ENCODE measurements at regions not wholly inside any gene's neighbourhood (a gene's known extent, or its start where the extent isn't known, plus 50 kb on each side); places are given as distances from the start of the nearest gene placed in this dataset.
A peak's percentile ranks its signal among the peaks of the same experiment; 100 is the strongest.

GRCh38 chr16:47873434-47873833 lies 282.4 kb downstream of the ABCC12 start:
- intact Hi-C loops (cut with micrococcal nuclease; ENCODE audit: unreplicated experiment) = no loop called here
- Mint-ChIP-seq H3K36me3 (ENCODE audit: insufficient read depth, unreplicated experiment) (no peaks in the 10 kb centered on the region), H3K27me3 (ENCODE audit: insufficient read depth, unreplicated experiment) (no peaks in the 10 kb centered on the region), H3K4me1 (ENCODE audit: low read depth, unreplicated experiment) (no peaks in the 10 kb centered on the region), H3K9me3 (ENCODE audit: unreplicated experiment) (peaks cover 10% of the 10 kb centered on the region), H3K27ac (ENCODE audit: unreplicated experiment) (peak overlapping the region; percentile 75), H3K4me3 (ENCODE audit: unreplicated experiment) (no peak overlapping the region)
- no TSS peak for BruUV-seq (replicated peaks)
- TF ChIP-seq, protein P1, sequence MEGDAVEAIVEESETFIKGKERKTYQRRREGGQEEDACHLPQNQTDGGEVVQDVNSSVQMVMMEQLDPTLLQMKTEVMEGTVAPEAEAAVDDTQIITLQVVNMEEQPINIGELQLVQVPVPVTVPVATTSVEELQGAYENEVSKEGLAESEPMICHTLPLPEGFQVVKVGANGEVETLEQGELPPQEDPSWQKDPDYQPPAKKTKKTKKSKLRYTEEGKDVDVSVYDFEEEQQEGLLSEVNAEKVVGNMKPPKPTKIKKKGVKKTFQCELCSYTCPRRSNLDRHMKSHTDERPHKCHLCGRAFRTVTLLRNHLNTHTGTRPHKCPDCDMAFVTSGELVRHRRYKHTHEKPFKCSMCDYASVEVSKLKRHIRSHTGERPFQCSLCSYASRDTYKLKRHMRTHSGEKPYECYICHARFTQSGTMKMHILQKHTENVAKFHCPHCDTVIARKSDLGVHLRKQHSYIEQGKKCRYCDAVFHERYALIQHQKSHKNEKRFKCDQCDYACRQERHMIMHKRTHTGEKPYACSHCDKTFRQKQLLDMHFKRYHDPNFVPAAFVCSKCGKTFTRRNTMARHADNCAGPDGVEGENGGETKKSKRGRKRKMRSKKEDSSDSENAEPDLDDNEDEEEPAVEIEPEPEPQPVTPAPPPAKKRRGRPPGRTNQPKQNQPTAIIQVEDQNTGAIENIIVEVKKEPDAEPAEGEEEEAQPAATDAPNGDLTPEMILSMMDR (IDR thresholded peaks at IDR 0.05; ENCODE audit: insufficient read depth in 1 of 2, low read depth in 1 of 2, low read length in 1 of 2, severe bottlenecking in 1 of 2, unreplicated experiment in 1 of 2) = peak in 1 of 2 experiments; percentile 5
- DNase-seq = no peak
- Histone ChIP-seq H3K27me3 (replicated peaks; ENCODE audit: control insufficient read depth, insufficient read depth, low read length) (no peaks in the 10 kb centered on the region), H3K9me3 (no peaks in the 10 kb centered on the region), H3K4me3 (ENCODE audit: low read depth, low read length) (no peak overlapping the region), H3K36me3 (ENCODE audit: control insufficient read depth, insufficient read depth, low read length) (no peaks in the 10 kb centered on the region), H3K4me1 (peaks cover 15% of the 10 kb centered on the region)
- POLR2A ChIA-PET = no interaction called here
- CTCF ChIA-PET = no interaction called here

- POLR2A ChIA-PET = no interaction called here
- CTCF ChIA-PET = no interaction called here
- Mint-ChIP-seq H3K4me3 (ENCODE audit: unreplicated experiment) (no peak overlapping the region), H3K9me3 (ENCODE audit: unreplicated experiment) (peaks cover 10% of the 10 kb centered on the region), H3K4me1 (ENCODE audit: low read depth, unreplicated experiment) (no peaks in the 10 kb centered on the region), H3K36me3 (ENCODE audit: insufficient read depth, unreplicated experiment) (no peaks in the 10 kb centered on the region), H3K27ac (ENCODE audit: unreplicated experiment) (no peak overlapping the region), H3K27me3 (ENCODE audit: insufficient read depth, unreplicated experiment) (no peaks in the 10 kb centered on the region)
- no peaks in the 10 kb centered on the region; the same call in 1 of the 2 replicates for H3K9me3 ChIP-seq
- intact Hi-C loops (cut with micrococcal nuclease; ENCODE audit: unreplicated experiment) = no loop called here
- H3K27me3 ChIP-seq (replicated peaks; ENCODE audit: control insufficient read depth, insufficient read depth, low read length) = no peaks in the 10 kb centered on the region
- H3K4me1 ChIP-seq = peaks cover 12% of the 10 kb centered on the region
- no peak overlapping the region for H3K4me3 ChIP-seq (ENCODE audit: low read depth, low read length)
- no peak for DNase-seq
- H3K36me3 ChIP-seq (ENCODE audit: control insufficient read depth, insufficient read depth, low read length) = no peaks in the 10 kb centered on the region
- TF ChIP-seq, protein P1 (IDR thresholded peaks at IDR 0.05; ENCODE audit: insufficient read depth in 1 of 2, low read depth in 1 of 2, low read length in 1 of 2, severe bottlenecking in 1 of 2, unreplicated experiment in 1 of 2) = no peak
- no TSS peak for BruUV-seq (replicated peaks)
Observed at GRCh38 chr16:47872225-47872624, 283.6 kb downstream of the ABCC12 start.

DNA sequence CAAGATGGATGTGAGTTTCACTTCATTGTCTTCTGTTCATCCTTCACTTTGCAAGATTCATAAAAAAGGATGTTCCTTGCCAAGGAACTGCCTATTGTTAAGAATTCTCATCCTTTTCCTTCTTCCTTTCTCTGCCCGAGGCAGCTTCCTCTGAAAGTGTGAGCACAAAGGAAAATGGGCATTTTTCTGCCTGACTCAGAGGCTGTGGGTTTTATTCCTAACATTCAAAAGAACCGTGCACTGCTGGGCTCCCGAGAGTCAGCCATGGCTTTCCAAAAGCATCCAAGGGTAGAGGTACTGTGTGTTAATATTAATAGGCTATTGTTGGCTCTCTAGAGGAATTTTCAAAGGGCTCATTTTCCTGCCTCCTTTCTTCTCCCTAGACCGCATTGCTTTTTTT lies 289.4 kb downstream of the ABCC12 start:
- Histone ChIP-seq H3K27me3 (replicated peaks; ENCODE audit: control insufficient read depth, insufficient read depth, low read length) (no peaks in the 10 kb centered on the region), H3K4me1 (peaks cover 7% of the 10 kb centered on the region), H3K4me3 (ENCODE audit: low read depth, low read length) (no peak overlapping the region), H3K9me3 (no peaks in the 10 kb centered on the region; the same call in 1 of the 2 replicates), H3K36me3 (ENCODE audit: control insufficient read depth, insufficient read depth, low read length) (no peaks in the 10 kb centered on the region)
- intact Hi-C loops (cut with micrococcal nuclease; ENCODE audit: unreplicated experiment) = no loop called here
- Mint-ChIP-seq H3K27ac (ENCODE audit: unreplicated experiment) (no peak overlapping the region), H3K27me3 (ENCODE audit: insufficient read depth, unreplicated experiment) (no peaks in the 10 kb centered on the region), H3K4me3 (ENCODE audit: unreplicated experiment) (no peak overlapping the region), H3K9me3 (ENCODE audit: unreplicated experiment) (peaks cover 20% of the 10 kb centered on the region), H3K36me3 (ENCODE audit: insufficient read depth, unreplicated experiment) (peaks cover 8% of the 10 kb centered on the region), H3K4me1 (ENCODE audit: low read depth, unreplicated experiment) (no peaks in the 10 kb centered on the region)
- ChIA-PET POLR2A (no interaction called here), CTCF (no interaction called here)
- TF ChIP-seq, protein P1 (IDR thresholded peaks at IDR 0.05; ENCODE audit: insufficient read depth in 1 of 2, low read depth in 1 of 2, low read length in 1 of 2, severe bottlenecking in 1 of 2, unreplicated experiment in 1 of 2) = no peak
- no TSS peak for BruUV-seq (replicated peaks)
- DNase-seq = no peak

Measured in Caco-2 (cell line).